ENCODE measurements at regions not wholly inside any gene's neighbourhood (a gene's known extent, or its start where the extent isn't known, plus 50 kb on each side); places are given as distances from the start of the nearest gene placed in this dataset.
A peak's percentile ranks its signal among the peaks of the same experiment; 100 is the strongest.

DNA sequence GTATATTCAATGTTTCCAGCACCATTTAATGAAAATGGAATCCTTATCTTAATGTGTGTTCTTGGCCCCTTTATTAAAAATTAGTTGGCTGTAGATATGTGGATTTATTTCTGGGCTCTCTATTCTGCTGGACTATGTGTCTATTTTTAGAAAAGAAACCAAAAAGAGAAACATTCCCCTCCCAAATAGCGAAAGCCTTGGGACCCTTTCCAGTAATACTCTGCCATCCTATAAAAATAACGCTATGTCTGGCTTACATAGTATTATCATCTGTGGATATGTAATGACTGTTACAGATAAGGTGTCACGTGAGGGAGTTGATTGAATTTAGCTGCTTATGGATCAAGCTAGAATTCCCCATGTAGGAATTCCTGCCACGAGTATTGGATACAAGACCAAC lies 279.3 kb upstream of the KIF2B start:
- Histone ChIP-seq H3K4me3 (ENCODE audit: low read depth in 2 of 2, low read length in 1 of 2) (no peak overlapping the region), H3K9ac (no peak overlapping the region), H3K27me3 (ENCODE audit: insufficient read depth) (no peaks in the 10 kb centered on the region), H3K27ac (ENCODE audit: low read depth in 2 of 2, low read length in 1 of 2) (no peak overlapping the region), H3K4me1 (ENCODE audit: control insufficient read depth in 1 of 2, insufficient read depth in 2 of 2, low read depth in 1 of 2, low read length in 1 of 2) (no peaks in the 10 kb centered on the region; a peak in 1 of 4 replicates), H2AFZ (ENCODE audit: low read depth) (no peak overlapping the region), H3K9me3 (no peaks in the 10 kb centered on the region), H3F3A (replicated peaks; ENCODE audit: insufficient read depth) (no peaks in the 10 kb centered on the region), H3K79me2 (ENCODE audit: insufficient read depth) (no peaks in the 10 kb centered on the region), H3K9me2 (no peaks in the 10 kb centered on the region), H4K20me1 (ENCODE audit: insufficient read depth) (no peaks in the 10 kb centered on the region), H3K4me2 (no peak overlapping the region), H3K36me3 (replicated peaks in 1 of 2; ENCODE audit: control insufficient read depth in 1 of 2, insufficient read depth in 2 of 2, low read length in 1 of 2) (no peaks in the 10 kb centered on the region)
- ChIA-PET POLR2A (no interaction called here), CTCF (interaction anchor here (1.0 kb wide), 1 partner anchor 14 kb away, joined by 3 read pairs; no protein-coding TSS in a partner anchor)
- TF ChIP-seq, protein P1, sequence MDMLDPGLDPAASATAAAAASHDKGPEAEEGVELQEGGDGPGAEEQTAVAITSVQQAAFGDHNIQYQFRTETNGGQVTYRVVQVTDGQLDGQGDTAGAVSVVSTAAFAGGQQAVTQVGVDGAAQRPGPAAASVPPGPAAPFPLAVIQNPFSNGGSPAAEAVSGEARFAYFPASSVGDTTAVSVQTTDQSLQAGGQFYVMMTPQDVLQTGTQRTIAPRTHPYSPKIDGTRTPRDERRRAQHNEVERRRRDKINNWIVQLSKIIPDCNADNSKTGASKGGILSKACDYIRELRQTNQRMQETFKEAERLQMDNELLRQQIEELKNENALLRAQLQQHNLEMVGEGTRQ (IDR thresholded peaks at IDR 0.05; ENCODE audit: borderline replicate concordance, low read depth, low read length): no peak
- TF ChIP-seq EP300 (IDR thresholded peaks at IDR 0.05; ENCODE audit: borderline replicate concordance in 1 of 2, low read depth in 1 of 2, low read length in 1 of 2) (peak in 1 of 2 experiments; percentile 23; a peak in 1 of 4 replicates), RFX5 (IDR thresholded peaks at IDR 0.05; ENCODE audit: low read length) (no peak), FOXM1 (IDR thresholded peaks at IDR 0.05; ENCODE audit: low read depth) (no peak), RAD21 (IDR thresholded peaks at IDR 0.05; ENCODE audit: low read length) (no peak), FOSL2 (IDR thresholded peaks at IDR 0.05; ENCODE audit: borderline replicate concordance, low read depth) (no peak), RCOR1 (IDR thresholded peaks at IDR 0.05; ENCODE audit: low read length) (peak; percentile 64; the same call in 1 of the 2 replicates), MXI1 (IDR thresholded peaks at IDR 0.05; ENCODE audit: low read depth, low read length) (no peak)
- TF ChIP-seq, protein P2, sequence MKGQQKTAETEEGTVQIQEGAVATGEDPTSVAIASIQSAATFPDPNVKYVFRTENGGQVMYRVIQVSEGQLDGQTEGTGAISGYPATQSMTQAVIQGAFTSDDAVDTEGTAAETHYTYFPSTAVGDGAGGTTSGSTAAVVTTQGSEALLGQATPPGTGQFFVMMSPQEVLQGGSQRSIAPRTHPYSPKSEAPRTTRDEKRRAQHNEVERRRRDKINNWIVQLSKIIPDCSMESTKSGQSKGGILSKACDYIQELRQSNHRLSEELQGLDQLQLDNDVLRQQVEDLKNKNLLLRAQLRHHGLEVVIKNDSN (IDR thresholded peaks at IDR 0.05; ENCODE audit: borderline replicate concordance, low read depth): peak; percentile 42; the same call in 1 of the 2 replicates
- WGBS (ENCODE audit: low lambda C conversion rate): 16% methylated on average over 4 of the region's 4 CpGs
- DNase-seq: peak; percentile 30

DNA sequence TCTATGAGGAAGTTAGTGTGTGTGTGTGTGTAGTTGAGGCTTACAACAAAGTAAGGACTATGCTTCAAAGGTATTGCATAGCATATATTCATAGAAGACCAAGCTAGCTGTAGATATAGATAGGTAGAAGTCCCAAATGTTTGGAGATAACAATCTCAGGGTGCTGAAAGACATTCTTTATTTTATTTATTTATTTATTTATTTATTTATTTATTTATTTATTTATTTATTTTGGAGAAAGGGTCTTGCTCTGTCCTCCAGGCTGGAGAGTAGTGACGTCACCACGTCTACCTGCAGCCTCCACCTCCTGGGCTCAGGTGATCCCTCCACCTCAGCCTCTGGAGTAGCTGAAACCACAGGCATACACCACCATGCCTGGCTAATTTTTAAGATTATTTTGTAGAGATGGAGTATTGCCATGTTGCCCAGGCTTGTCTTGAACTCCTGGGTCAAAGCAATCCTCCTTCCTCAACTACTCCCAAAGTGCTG lies 284.6 kb upstream of the KIF2B start:
- no peaks in the 10 kb centered on the region for H3F3A ChIP-seq (replicated peaks; ENCODE audit: insufficient read depth)
- no peak for DNase-seq
- H3K4me2 ChIP-seq: no peak overlapping the region
- no peaks in the 10 kb centered on the region for H3K36me3 ChIP-seq (replicated peaks in 1 of 2; ENCODE audit: control insufficient read depth in 1 of 2, insufficient read depth in 2 of 2, low read length in 1 of 2)
- H2AFZ ChIP-seq (ENCODE audit: low read depth): no peak overlapping the region
- H3K27me3 ChIP-seq (ENCODE audit: insufficient read depth): no peaks in the 10 kb centered on the region
- H4K20me1 ChIP-seq (ENCODE audit: insufficient read depth): no peaks in the 10 kb centered on the region
- no peaks in the 10 kb centered on the region for H3K79me2 ChIP-seq (ENCODE audit: insufficient read depth)
- H3K4me1 ChIP-seq (ENCODE audit: control insufficient read depth in 1 of 2, insufficient read depth in 2 of 2, low read depth in 1 of 2, low read length in 1 of 2): no peaks in the 10 kb centered on the region; a peak in 1 of 4 replicates
- WGBS (ENCODE audit: low lambda C conversion rate): 50% methylated on average over 2 of the region's 2 CpGs
- H3K27ac ChIP-seq (ENCODE audit: low read depth in 2 of 2, low read length in 1 of 2): no peak overlapping the region
- no peak for TF ChIP-seq FOXJ3 (CRISPR knock-in tag; IDR thresholded peaks at IDR 0.05)
- no peak for TF ChIP-seq NFIC (IDR thresholded peaks at IDR 0.05; ENCODE audit: borderline replicate concordance)
- TF ChIP-seq SMC3 (IDR thresholded peaks at IDR 0.05; ENCODE audit: low read depth, low read length): no peak
- no peak for TF ChIP-seq FOSL2 (IDR thresholded peaks at IDR 0.05; ENCODE audit: borderline replicate concordance, low read depth)
- TF ChIP-seq NRF1 (IDR thresholded peaks at IDR 0.05; ENCODE audit: low read depth, low read length): no peak
- H3K9ac ChIP-seq: no peak overlapping the region
- CTCF ChIA-PET: interaction anchor here (1.4 kb wide), 1 partner anchor 9 kb away, joined by 3 read pairs; no protein-coding TSS in a partner anchor
- no peak overlapping the region for H3K4me3 ChIP-seq (ENCODE audit: low read depth in 2 of 2, low read length in 1 of 2)
- H3K9me3 ChIP-seq: no peaks in the 10 kb centered on the region
- POLR2A ChIA-PET: no interaction called here
- H3K9me2 ChIP-seq: no peaks in the 10 kb centered on the region
